ENCODE measurements at regions not wholly inside any gene's neighbourhood (a gene's known extent, or its start where the extent isn't known, plus 50 kb on each side); places are given as distances from the start of the nearest gene placed in this dataset.

DNA sequence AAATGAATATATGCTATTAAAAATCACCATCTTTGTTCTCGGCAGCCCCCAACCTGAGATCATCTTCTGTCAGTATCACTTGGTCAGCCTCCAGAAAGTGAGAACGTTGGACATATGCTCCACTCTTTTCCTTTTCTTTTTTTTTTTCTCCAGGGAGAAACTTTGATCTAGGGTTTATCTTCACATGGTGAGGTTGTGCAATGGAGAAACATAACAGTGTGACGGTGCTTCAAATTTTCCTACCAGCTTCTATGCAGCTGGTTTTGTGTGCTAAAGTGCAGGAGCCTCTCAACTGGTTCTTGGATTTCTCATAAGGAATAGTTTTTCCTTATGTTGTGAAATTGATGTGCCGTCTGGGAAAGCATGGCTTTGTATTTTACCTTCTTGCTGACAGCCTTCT, 1202.9 kb downstream of the NCAM2 start:
- Mint-ChIP-seq H3K4me3 (ENCODE audit: unreplicated experiment) (no peak overlapping the region), H3K27me3 (ENCODE audit: low read depth, unreplicated experiment) (no peaks in the 10 kb centered on the region), H3K4me1 (ENCODE audit: low read depth, unreplicated experiment) (no peaks in the 10 kb centered on the region), H3K27ac (ENCODE audit: unreplicated experiment) (no peak overlapping the region), H3K36me3 (ENCODE audit: low read depth, unreplicated experiment) (no peaks in the 10 kb centered on the region), H3K9me3 (ENCODE audit: unreplicated experiment) (no peaks in the 10 kb centered on the region)
- H3K4me1 ChIP-seq (ENCODE audit: insufficient read depth, low read length) = no peaks in the 10 kb centered on the region
- H4K20me1 ChIP-seq (ENCODE audit: insufficient read depth, low read length) = no peaks in the 10 kb centered on the region
- H3K36me3 ChIP-seq (ENCODE audit: insufficient read depth, low read length) = no peaks in the 10 kb centered on the region
- no peaks in the 10 kb centered on the region for H3K27me3 ChIP-seq (ENCODE audit: insufficient read depth, low read length)
- H3K9ac ChIP-seq (ENCODE audit: low read length) = no peak overlapping the region
- no peak for DNase-seq (ENCODE audit: low read depth)
- no peak overlapping the region for H3K4me3 ChIP-seq (ENCODE audit: insufficient read depth, low read depth, low read length)
- no peaks in the 10 kb centered on the region for H3K9me3 ChIP-seq (ENCODE audit: insufficient read depth, low read depth, low read length)
- H2AFZ ChIP-seq (ENCODE audit: low read depth, low read length) = no peak overlapping the region
- H3K27ac ChIP-seq (ENCODE audit: low read depth, low read length) = no peak overlapping the region
- H3K4me2 ChIP-seq (ENCODE audit: low read length) = no peak overlapping the region
- FAIRE-seq = no peak
- H3K79me2 ChIP-seq (ENCODE audit: insufficient read depth, low read length) = no peaks in the 10 kb centered on the region
- TF ChIP-seq, protein P1, sequence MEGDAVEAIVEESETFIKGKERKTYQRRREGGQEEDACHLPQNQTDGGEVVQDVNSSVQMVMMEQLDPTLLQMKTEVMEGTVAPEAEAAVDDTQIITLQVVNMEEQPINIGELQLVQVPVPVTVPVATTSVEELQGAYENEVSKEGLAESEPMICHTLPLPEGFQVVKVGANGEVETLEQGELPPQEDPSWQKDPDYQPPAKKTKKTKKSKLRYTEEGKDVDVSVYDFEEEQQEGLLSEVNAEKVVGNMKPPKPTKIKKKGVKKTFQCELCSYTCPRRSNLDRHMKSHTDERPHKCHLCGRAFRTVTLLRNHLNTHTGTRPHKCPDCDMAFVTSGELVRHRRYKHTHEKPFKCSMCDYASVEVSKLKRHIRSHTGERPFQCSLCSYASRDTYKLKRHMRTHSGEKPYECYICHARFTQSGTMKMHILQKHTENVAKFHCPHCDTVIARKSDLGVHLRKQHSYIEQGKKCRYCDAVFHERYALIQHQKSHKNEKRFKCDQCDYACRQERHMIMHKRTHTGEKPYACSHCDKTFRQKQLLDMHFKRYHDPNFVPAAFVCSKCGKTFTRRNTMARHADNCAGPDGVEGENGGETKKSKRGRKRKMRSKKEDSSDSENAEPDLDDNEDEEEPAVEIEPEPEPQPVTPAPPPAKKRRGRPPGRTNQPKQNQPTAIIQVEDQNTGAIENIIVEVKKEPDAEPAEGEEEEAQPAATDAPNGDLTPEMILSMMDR (IDR thresholded peaks at IDR 0.05; ENCODE audit: insufficient read depth, low read depth, low read length) = no peak
- no peak for TF ChIP-seq EZH2 (IDR thresholded peaks at IDR 0.05; ENCODE audit: insufficient read depth, low read length)

- Histone ChIP-seq H3K4me2 (ENCODE audit: low read length) (no peak overlapping the region), H3K79me2 (ENCODE audit: insufficient read depth, low read length) (no peaks in the 10 kb centered on the region), H3K9ac (ENCODE audit: low read length) (no peak overlapping the region), H3K4me1 (ENCODE audit: insufficient read depth, low read length) (no peaks in the 10 kb centered on the region), H4K20me1 (ENCODE audit: insufficient read depth, low read length) (no peaks in the 10 kb centered on the region), H3K27me3 (ENCODE audit: insufficient read depth, low read length) (no peaks in the 10 kb centered on the region), H2AFZ (ENCODE audit: low read depth, low read length) (no peak overlapping the region), H3K27ac (ENCODE audit: low read depth, low read length) (no peak overlapping the region), H3K9me3 (ENCODE audit: insufficient read depth, low read depth, low read length) (no peaks in the 10 kb centered on the region), H3K36me3 (ENCODE audit: insufficient read depth, low read length) (no peaks in the 10 kb centered on the region), H3K4me3 (ENCODE audit: insufficient read depth, low read depth, low read length) (no peak overlapping the region)
- Mint-ChIP-seq H3K4me1 (ENCODE audit: low read depth, unreplicated experiment) (no peaks in the 10 kb centered on the region), H3K27me3 (ENCODE audit: low read depth, unreplicated experiment) (no peaks in the 10 kb centered on the region), H3K9me3 (ENCODE audit: unreplicated experiment) (no peaks in the 10 kb centered on the region), H3K36me3 (ENCODE audit: low read depth, unreplicated experiment) (no peaks in the 10 kb centered on the region), H3K4me3 (ENCODE audit: unreplicated experiment) (no peak overlapping the region), H3K27ac (ENCODE audit: unreplicated experiment) (no peak overlapping the region)
- DNase-seq (ENCODE audit: low read depth) (no peak), FAIRE-seq (no peak)
- TF ChIP-seq EZH2 (IDR thresholded peaks at IDR 0.05; ENCODE audit: insufficient read depth, low read length) = no peak
- TF ChIP-seq, protein P1 (IDR thresholded peaks at IDR 0.05; ENCODE audit: insufficient read depth, low read depth, low read length) = no peak
Observed at GRCh38 chr21:22201669-22202068, 1203.5 kb downstream of the NCAM2 start.

- Histone ChIP-seq H3K27ac (ENCODE audit: low read depth, low read length) (no peak overlapping the region), H3K4me3 (ENCODE audit: insufficient read depth, low read depth, low read length) (no peak overlapping the region), H3K9me3 (ENCODE audit: insufficient read depth, low read depth, low read length) (no peaks in the 10 kb centered on the region), H3K79me2 (ENCODE audit: insufficient read depth, low read length) (no peaks in the 10 kb centered on the region), H2AFZ (ENCODE audit: low read depth, low read length) (no peak overlapping the region), H4K20me1 (ENCODE audit: insufficient read depth, low read length) (no peaks in the 10 kb centered on the region), H3K9ac (ENCODE audit: low read length) (no peak overlapping the region), H3K36me3 (ENCODE audit: insufficient read depth, low read length) (no peaks in the 10 kb centered on the region), H3K4me1 (ENCODE audit: insufficient read depth, low read length) (no peaks in the 10 kb centered on the region), H3K27me3 (ENCODE audit: insufficient read depth, low read length) (no peaks in the 10 kb centered on the region), H3K4me2 (ENCODE audit: low read length) (no peak overlapping the region)
- DNase-seq (ENCODE audit: low read depth) (no peak), FAIRE-seq (no peak)
- Mint-ChIP-seq H3K27me3 (ENCODE audit: low read depth, unreplicated experiment) (no peaks in the 10 kb centered on the region), H3K27ac (ENCODE audit: unreplicated experiment) (no peak overlapping the region), H3K4me3 (ENCODE audit: unreplicated experiment) (no peak overlapping the region), H3K36me3 (ENCODE audit: low read depth, unreplicated experiment) (no peaks in the 10 kb centered on the region), H3K4me1 (ENCODE audit: low read depth, unreplicated experiment) (no peaks in the 10 kb centered on the region), H3K9me3 (ENCODE audit: unreplicated experiment) (no peaks in the 10 kb centered on the region)
- no peak for TF ChIP-seq EZH2 (IDR thresholded peaks at IDR 0.05; ENCODE audit: insufficient read depth, low read length)
- TF ChIP-seq, protein P1 (IDR thresholded peaks at IDR 0.05; ENCODE audit: insufficient read depth, low read depth, low read length) = no peak
Observed at GRCh38 chr21:22209304-22209700, 1211.1 kb downstream of the NCAM2 start.

All from astrocyte (in vitro differentiated cells and primary cell).